Caco-2 (cell line): ENCODE measurements at regions not wholly inside any gene's neighbourhood (a gene's known extent, or its start where the extent isn't known, plus 50 kb on each side); places are given as distances from the start of the nearest gene placed in this dataset.

Source experiments
- BruUV-seq: library from RNA; stranded (reverse); fragments of 400-500 nt; replicated peaks from 2 replicates; lab custom pipeline; 2021; lab: Mats Ljungman, UMichigan
- CTCF ChIA-PET: fragments of 300-600 bp; sonication (Branson Sonifier 250); formaldehyde crosslinking; loops from one replicate; lab custom pipeline; 2022; ENCODE audit warnings: antibody characterized with exemption; lab: Charles Lee
- POLR2A ChIA-PET: fragments of 300-600 bp; sonication (Branson Sonifier 250); formaldehyde crosslinking; loops from one replicate; lab custom pipeline; 2022; ENCODE audit warnings: antibody characterized with exemption; lab: Charles Lee
- DNase-seq, 2 experiments: peaks; one replicate each; pipeline versions ENCODE4 v3.0.0 to v3.0.0-alpha.2; 2020 to 2022
- H3K27me3 ChIP-seq: replicated peaks from 2 replicates; pipeline ENCODE4 v1.6.0; 2011; ENCODE audit warnings: low read length; ENCODE audit not compliant: control insufficient read depth, insufficient read depth
- H3K36me3 ChIP-seq: 2 replicates; pipeline ENCODE4 v1.5.1; 2011; ENCODE audit warnings: low read length; ENCODE audit not compliant: control insufficient read depth, insufficient read depth
- H3K4me1 ChIP-seq: fragments of 250-450 bp; sonication (Bioruptor Pico); 2 replicates; pipeline ENCODE4 v1.5.1; 2020; ENCODE audit warnings: mild to moderate bottlenecking
- H3K4me3 ChIP-seq: 2 replicates; pipeline ENCODE4 v1.5.1; 2011; ENCODE audit warnings: low read depth, mild to moderate bottlenecking, control low read depth, low read length
- H3K9me3 ChIP-seq: fragments of 250-450 bp; sonication (Bioruptor Pico); 2 replicates; pipeline ENCODE4 v1.5.1; 2020; ENCODE audit warnings: mild to moderate bottlenecking, moderate library complexity
- H3K27ac Mint-ChIP-seq: one replicate; pipeline ENCODE4 v1.8.0; 2022; ENCODE audit warnings: mixed read lengths; ENCODE audit not compliant: unreplicated experiment
- H3K27me3 Mint-ChIP-seq: one replicate; pipeline ENCODE4 v1.8.0; 2022; ENCODE audit warnings: mixed read lengths; ENCODE audit not compliant: insufficient read depth, unreplicated experiment
- H3K36me3 Mint-ChIP-seq: one replicate; pipeline ENCODE4 v1.8.0; 2022; ENCODE audit warnings: mild to moderate bottlenecking, mixed read lengths; ENCODE audit not compliant: insufficient read depth, unreplicated experiment
- H3K4me1 Mint-ChIP-seq: one replicate; pipeline ENCODE4 v1.8.0; 2022; ENCODE audit warnings: low read depth, mixed read lengths; ENCODE audit not compliant: unreplicated experiment
- H3K4me3 Mint-ChIP-seq: one replicate; pipeline ENCODE4 v1.8.0; 2022; ENCODE audit warnings: mild to moderate bottlenecking, moderate library complexity, mixed read lengths; ENCODE audit not compliant: unreplicated experiment
- H3K9me3 Mint-ChIP-seq: one replicate; pipeline ENCODE4 v1.8.0; 2022; ENCODE audit warnings: mixed read lengths; ENCODE audit not compliant: unreplicated experiment
- CTCF ChIP-seq, 2 experiments: fragments of 200-600 bp in 1 of 2; IDR thresholded peaks; 1 replicate in 1 of 2; 2 replicates in 1 of 2; pipeline versions ENCODE4 v1.5.1 to v1.8.0; 2011 to 2022; ENCODE audit warnings: antibody characterized with exemption in 1 of 2, control low read depth in 1 of 2, inconsistent platforms in 1 of 2, low read depth in 1 of 2, low read length in 1 of 2, mild to moderate bottlenecking in 1 of 2, moderate library complexity in 1 of 2; ENCODE audit not compliant: insufficient read depth in 1 of 2, severe bottlenecking in 1 of 2, unreplicated experiment in 1 of 2
- intact Hi-C: fragments of 100-400 bp; cut with micrococcal nuclease; formaldehyde crosslinking; loops from one replicate; pipeline ENCODE4 v1.10.0; 2022; ENCODE audit not compliant: unreplicated experiment

GRCh38 chr15:70238917-70239316, 141.2 kb upstream of the TLE3 start:
- Mint-ChIP-seq H3K4me3 (no peak overlapping the region), H3K27ac (no peak overlapping the region), H3K27me3 (no peaks in the 10 kb centered on the region), H3K36me3 (no peaks in the 10 kb centered on the region), H3K9me3 (no peaks in the 10 kb centered on the region), H3K4me1 (peaks cover 8% of the 10 kb centered on the region)
- Histone ChIP-seq H3K4me3 (no peak overlapping the region), H3K4me1 (peaks cover 5% of the 10 kb centered on the region; the same call in 1 of the 2 replicates), H3K27me3 (no peaks in the 10 kb centered on the region), H3K9me3 (no peaks in the 10 kb centered on the region), H3K36me3 (no peaks in the 10 kb centered on the region)
- BruUV-seq, result no TSS peak
- ChIA-PET POLR2A (no interaction called here), CTCF (no interaction called here)
- no peak for DNase-seq
- intact Hi-C loops, result no loop called here
- TF ChIP-seq CTCF (IDR thresholded peaks at IDR 0.05; ENCODE audit: insufficient read depth in 1 of 2, low read depth in 1 of 2, low read length in 1 of 2, severe bottlenecking in 1 of 2, unreplicated experiment in 1 of 2), result no peak

DNA sequence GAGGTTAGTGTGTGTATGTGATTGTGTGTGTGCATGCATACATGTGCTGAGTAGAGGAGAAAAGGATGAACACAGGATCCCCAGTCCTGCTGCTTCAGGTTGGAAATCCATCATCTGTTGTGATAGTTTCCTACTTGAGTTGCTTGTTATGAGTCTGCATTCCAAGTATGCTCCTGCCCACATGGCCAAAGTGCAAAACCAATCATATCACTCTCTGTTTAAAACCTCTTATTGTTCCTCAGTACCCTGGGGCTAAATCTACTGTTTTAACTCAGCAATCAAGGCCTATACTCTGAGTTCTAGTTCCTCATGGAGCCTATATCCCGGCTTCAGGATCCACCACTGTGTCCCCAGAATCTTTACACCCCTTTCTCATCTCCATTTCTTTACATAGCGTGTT, 139.9 kb upstream of the TLE3 start:
- no peak for TF ChIP-seq CTCF (IDR thresholded peaks at IDR 0.05; ENCODE audit: insufficient read depth in 1 of 2, low read depth in 1 of 2, low read length in 1 of 2, severe bottlenecking in 1 of 2, unreplicated experiment in 1 of 2)
- DNase-seq, result no peak
- Mint-ChIP-seq H3K9me3 (peaks cover 6% of the 10 kb centered on the region), H3K27ac (no peak overlapping the region), H3K36me3 (no peaks in the 10 kb centered on the region), H3K4me3 (no peak overlapping the region), H3K27me3 (no peaks in the 10 kb centered on the region), H3K4me1 (peaks cover 8% of the 10 kb centered on the region)
- intact Hi-C loops, result no loop called here
- peaks cover 5% of the 10 kb centered on the region; the same call in 1 of the 2 replicates for H3K4me1 ChIP-seq
- H3K36me3 ChIP-seq, result no peaks in the 10 kb centered on the region
- BruUV-seq, result no TSS peak
- no peaks in the 10 kb centered on the region for H3K27me3 ChIP-seq
- H3K9me3 ChIP-seq, result no peaks in the 10 kb centered on the region
- POLR2A ChIA-PET, result no interaction called here
- CTCF ChIA-PET, result no interaction called here
- no peak overlapping the region for H3K4me3 ChIP-seq

GRCh38 chr15:70236341-70237086, 138.8 kb upstream of the TLE3 start:
- H3K4me3 Mint-ChIP-seq, result no peak overlapping the region

More at GRCh38 chr15:70236341-70237086, 138.8 kb upstream of the TLE3 start:
- Mint-ChIP-seq H3K27me3 (no peaks in the 10 kb centered on the region), H3K27ac (no peak overlapping the region), H3K4me1 (peaks cover 8% of the 10 kb centered on the region), H3K9me3 (peaks cover 17% of the 10 kb centered on the region), H3K36me3 (no peaks in the 10 kb centered on the region)
- ChIA-PET CTCF (no interaction called here), POLR2A (no interaction called here)
- Histone ChIP-seq H3K36me3 (no peaks in the 10 kb centered on the region), H3K9me3 (peaks cover 6% of the 10 kb centered on the region), H3K4me3 (no peak overlapping the region), H3K4me1 (peaks cover 5% of the 10 kb centered on the region; the same call in 1 of the 2 replicates), H3K27me3 (no peaks in the 10 kb centered on the region)
- no TSS peak for BruUV-seq
- intact Hi-C loops, result no loop called here
- no peak for DNase-seq
- no peak for TF ChIP-seq CTCF (IDR thresholded peaks at IDR 0.05; ENCODE audit: insufficient read depth in 1 of 2, low read depth in 1 of 2, low read length in 1 of 2, severe bottlenecking in 1 of 2, unreplicated experiment in 1 of 2)
